CD14-positive monocyte (primary cell): ENCODE measurements at regions not wholly inside any gene's neighbourhood (a gene's known extent, or its start where the extent isn't known, plus 50 kb on each side); places are given as distances from the start of the nearest gene placed in this dataset.

ENCODE experiments used
- DNase-seq, 3 donors: peaks; one replicate each; pipeline ENCODE4 v3.0.0-alpha.2; 2011 to 2022
- H2AFZ ChIP-seq: 2 replicates; pipeline ENCODE4 v1.6.0; 2012; ENCODE audit warnings: mild to moderate bottlenecking, low read depth, low read length, inconsistent platforms; ENCODE audit not compliant: insufficient read depth, poor library complexity, severe bottlenecking
- H3K27ac ChIP-seq, 2 donors: 1 replicate in 1 of 2; 2 replicates in 1 of 2; pipeline ENCODE4 v1.5.1; 2012 to 2013; ENCODE audit warnings: low read length in 2 of 2, control low read depth in 1 of 2, inconsistent platforms in 1 of 2, low read depth in 1 of 2, mild to moderate bottlenecking in 1 of 2
- H3K27me3 ChIP-seq, 2 donors: one replicate each; pipeline versions ENCODE4 v1.6.0 to v1.6.1; 2011 to 2013; ENCODE audit warnings: low read length in 2 of 2; ENCODE audit not compliant: control insufficient read depth in 2 of 2, insufficient read depth in 2 of 2
- H3K36me3 ChIP-seq, 2 donors: replicated peaks in 1 of 2; 1 replicate in 1 of 2; 2 replicates in 1 of 2; pipeline versions ENCODE4 v1.5.1 to v1.6.1; 2012 to 2013; ENCODE audit warnings: low read length in 2 of 2, control low read depth in 1 of 2, inconsistent platforms in 1 of 2, mild to moderate bottlenecking in 1 of 2; ENCODE audit not compliant: insufficient read depth in 2 of 2, control insufficient read depth in 1 of 2
- H3K4me1 ChIP-seq, 2 donors: 1 replicate in 1 of 2; 2 replicates in 1 of 2; pipeline versions ENCODE4 v1.5.1 to v1.6.1; 2012 to 2013; ENCODE audit warnings: low read length in 2 of 2, control low read depth in 1 of 2, inconsistent platforms in 1 of 2, mild to moderate bottlenecking in 1 of 2, moderate library complexity in 1 of 2; ENCODE audit not compliant: insufficient read depth in 2 of 2, control insufficient read depth in 1 of 2
- H3K4me2 ChIP-seq: replicated peaks from 2 replicates; pipeline ENCODE3; 2012; ENCODE audit warnings: low read length, moderate library complexity, mild to moderate bottlenecking; ENCODE audit not compliant: poor library complexity, severe bottlenecking; ENCODE audit errors: extremely low read depth
- H3K4me3 ChIP-seq, 3 experiments: fragments of 200-600 bp in 1 of 3; sonication (generic) in 1 of 3; replicated peaks in 1 of 3; 1 replicate in 2 of 3; 2 replicates in 1 of 3; pipeline ENCODE4 v1.5.1; 2011 to 2013; ENCODE audit warnings: low read length in 3 of 3, mild to moderate bottlenecking in 3 of 3, control low read depth in 2 of 3, low read depth in 2 of 3, inconsistent platforms in 1 of 3, moderate library complexity in 1 of 3
- H3K79me2 ChIP-seq: 2 replicates; pipeline ENCODE4 v1.6.0; 2012; ENCODE audit warnings: mild to moderate bottlenecking, control low read depth, inconsistent platforms, low read length, moderate library complexity; ENCODE audit not compliant: insufficient read depth
- H3K9ac ChIP-seq: 2 replicates; pipeline ENCODE4 v1.6.0; 2017; ENCODE audit warnings: low read length, mild to moderate bottlenecking; ENCODE audit not compliant: insufficient read depth, poor library complexity, severe bottlenecking
- H3K9me3 ChIP-seq, 2 donors: replicated peaks in 1 of 2; 1 replicate in 1 of 2; 2 replicates in 1 of 2; pipeline versions ENCODE4 v1.5.1 to v1.6.1; 2012 to 2013; ENCODE audit warnings: low read length in 2 of 2, control low read depth in 1 of 2; ENCODE audit not compliant: control insufficient read depth in 1 of 2, insufficient read depth in 1 of 2
- H4K20me1 ChIP-seq: 2 replicates; pipeline ENCODE4 v1.6.0; 2012; ENCODE audit warnings: mild to moderate bottlenecking, low read length, control low read depth, moderate library complexity; ENCODE audit not compliant: insufficient read depth
- H3K27ac Mint-ChIP-seq, 7 donors: one replicate each; pipeline ENCODE4 v1.8.0; 2020; ENCODE audit warnings: mild to moderate bottlenecking in 7 of 7, mixed read lengths in 7 of 7, moderate library complexity in 6 of 7, inconsistent platforms in 2 of 7
- H3K27me3 Mint-ChIP-seq, 3 donors: one replicate each; pipeline ENCODE4 v1.8.0; 2021 to 2022; ENCODE audit warnings: low read depth in 3 of 3, mild to moderate bottlenecking in 3 of 3, mixed read lengths in 3 of 3, moderate library complexity in 3 of 3, inconsistent platforms in 1 of 3
- H3K36me3 Mint-ChIP-seq, 2 donors: one replicate each; pipeline ENCODE4 v1.8.0; 2020; ENCODE audit warnings: mixed read lengths in 2 of 2, inconsistent platforms in 1 of 2, mild to moderate bottlenecking in 1 of 2
- H3K4me1 Mint-ChIP-seq: one replicate; pipeline ENCODE4 v1.8.0; 2020; ENCODE audit warnings: mild to moderate bottlenecking, mixed read lengths
- H3K4me3 Mint-ChIP-seq, 2 donors: one replicate each; pipeline ENCODE4 v1.8.0; 2020; ENCODE audit warnings: mild to moderate bottlenecking in 2 of 2, mixed read lengths in 2 of 2, moderate library complexity in 1 of 2
- H3K9me3 Mint-ChIP-seq, 7 donors: one replicate each; pipeline ENCODE4 v1.8.0; 2020 to 2022; ENCODE audit warnings: mixed read lengths in 7 of 7, mild to moderate bottlenecking in 6 of 7, moderate library complexity in 6 of 7, inconsistent platforms in 2 of 7
- WGBS: methylation state at CpG from one replicate; pipeline ENCODE4 v1.1.5; 2013; ENCODE audit warnings: missing lambda C conversion rate; ENCODE audit not compliant: insufficient coverage; 5-methylcytosine and 5-hydroxymethylcytosine counted together
- intact Hi-C, 2 donors: fragments of 100-400 bp; cut with micrococcal nuclease; formaldehyde crosslinking; loops; one replicate each; pipeline versions ENCODE4 v1.15.0 to v1.15.1; 2023
- TF ChIP-seq, protein P1 (sequence below): fragments of 200-600 bp; IDR thresholded peaks from one replicate; pipeline ENCODE4 v1.8.0; 2022; ENCODE audit warnings: antibody characterized with exemption, mild to moderate bottlenecking

DNA sequence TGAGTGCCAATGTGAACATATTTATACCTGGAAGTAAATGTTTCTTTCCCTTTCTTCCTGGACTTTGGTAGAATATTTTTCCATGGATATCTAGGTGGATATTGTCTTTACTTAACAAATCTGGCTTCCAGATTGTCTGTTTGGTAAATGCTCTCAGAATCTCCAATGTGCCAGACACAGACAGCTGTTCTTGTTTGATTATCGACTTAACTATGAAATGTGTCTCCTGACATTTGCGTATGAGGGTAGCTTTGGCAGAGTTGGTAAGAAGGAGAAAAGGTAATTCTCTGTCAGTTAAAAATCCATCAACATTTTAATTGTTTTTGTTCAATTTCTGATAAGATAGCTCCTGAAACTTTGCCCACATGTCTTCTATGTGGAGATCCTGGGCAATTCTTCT is 196.4 kb upstream of the NUDT12 start:
- no peaks in the 10 kb centered on the region for H4K20me1 ChIP-seq
- Mint-ChIP-seq H3K36me3 (no peaks in the 10 kb centered on the region), H3K27me3 (no peaks in the 10 kb centered on the region), H3K27ac (no peak overlapping the region), H3K4me3 (no peak overlapping the region), H3K9me3 (peaks cover 3 to 11% (median 4%) of the 10 kb centered on the region in 7 donors), H3K4me1 (no peaks in the 10 kb centered on the region)
- no peaks in the 10 kb centered on the region for H3K36me3 ChIP-seq
- peaks cover 0 to 7% of the 10 kb centered on the region in 2 donors for H3K9me3 ChIP-seq
- intact Hi-C loops: no loop called here
- H2AFZ ChIP-seq: no peak overlapping the region
- H3K4me2 ChIP-seq: no peak overlapping the region
- no peak overlapping the region for H3K27ac ChIP-seq
- 100% methylated on average over 1 of the region's 2 CpGs for WGBS
- TF ChIP-seq, protein P1, sequence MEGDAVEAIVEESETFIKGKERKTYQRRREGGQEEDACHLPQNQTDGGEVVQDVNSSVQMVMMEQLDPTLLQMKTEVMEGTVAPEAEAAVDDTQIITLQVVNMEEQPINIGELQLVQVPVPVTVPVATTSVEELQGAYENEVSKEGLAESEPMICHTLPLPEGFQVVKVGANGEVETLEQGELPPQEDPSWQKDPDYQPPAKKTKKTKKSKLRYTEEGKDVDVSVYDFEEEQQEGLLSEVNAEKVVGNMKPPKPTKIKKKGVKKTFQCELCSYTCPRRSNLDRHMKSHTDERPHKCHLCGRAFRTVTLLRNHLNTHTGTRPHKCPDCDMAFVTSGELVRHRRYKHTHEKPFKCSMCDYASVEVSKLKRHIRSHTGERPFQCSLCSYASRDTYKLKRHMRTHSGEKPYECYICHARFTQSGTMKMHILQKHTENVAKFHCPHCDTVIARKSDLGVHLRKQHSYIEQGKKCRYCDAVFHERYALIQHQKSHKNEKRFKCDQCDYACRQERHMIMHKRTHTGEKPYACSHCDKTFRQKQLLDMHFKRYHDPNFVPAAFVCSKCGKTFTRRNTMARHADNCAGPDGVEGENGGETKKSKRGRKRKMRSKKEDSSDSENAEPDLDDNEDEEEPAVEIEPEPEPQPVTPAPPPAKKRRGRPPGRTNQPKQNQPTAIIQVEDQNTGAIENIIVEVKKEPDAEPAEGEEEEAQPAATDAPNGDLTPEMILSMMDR: no peak
- H3K27me3 ChIP-seq: no peaks in the 10 kb centered on the region
- no peak for DNase-seq
- no peak overlapping the region for H3K9ac ChIP-seq
- no peaks in the 10 kb centered on the region for H3K79me2 ChIP-seq
- no peak overlapping the region for H3K4me3 ChIP-seq
- no peaks in the 10 kb centered on the region for H3K4me1 ChIP-seq

DNA sequence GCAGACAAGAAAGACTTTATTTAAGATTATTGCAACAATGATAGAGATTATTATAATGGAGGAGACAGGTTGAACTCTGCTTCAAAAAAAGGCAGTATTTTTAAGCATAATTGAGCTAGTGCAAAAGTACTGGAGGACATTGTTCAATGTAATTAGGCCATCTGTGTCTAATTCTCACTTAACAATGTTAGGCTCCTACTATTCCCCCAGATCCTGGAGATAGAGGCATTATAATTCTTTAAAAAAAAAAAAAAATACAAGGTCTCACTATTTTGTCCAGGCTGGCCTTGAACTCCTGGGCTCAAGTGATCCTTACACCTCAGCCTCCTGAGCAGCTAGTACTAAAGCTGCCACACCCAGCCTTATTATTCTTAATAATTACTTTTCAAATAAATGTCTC is 193.4 kb upstream of the NUDT12 start:
- Histone ChIP-seq H3K27ac (no peak overlapping the region), H3K9ac (no peak overlapping the region), H3K79me2 (no peaks in the 10 kb centered on the region), H3K9me3 (no peaks in the 10 kb centered on the region), H4K20me1 (no peaks in the 10 kb centered on the region), H3K36me3 (no peaks in the 10 kb centered on the region), H3K4me1 (no peaks in the 10 kb centered on the region), H3K4me2 (no peak overlapping the region), H2AFZ (no peak overlapping the region), H3K27me3 (no peaks in the 10 kb centered on the region), H3K4me3 (no peak overlapping the region)
- no peak overlapping the region for H3K27ac Mint-ChIP-seq
- no peaks in the 10 kb centered on the region for H3K27me3 Mint-ChIP-seq
- no peaks in the 10 kb centered on the region for H3K36me3 Mint-ChIP-seq
- peaks cover 3 to 8% (median 3%) of the 10 kb centered on the region in 7 donors for H3K9me3 Mint-ChIP-seq
- H3K4me3 Mint-ChIP-seq: no peak overlapping the region
- intact Hi-C loops: no loop called here
- no peak for DNase-seq
- H3K4me1 Mint-ChIP-seq: no peaks in the 10 kb centered on the region
- TF ChIP-seq, protein P1: no peak
